ENCODE measurements at regions not wholly inside any gene's neighbourhood (a gene's known extent, or its start where the extent isn't known, plus 50 kb on each side); places are given as distances from the start of the nearest gene placed in this dataset.

- no peaks in the 10 kb centered on the region for H3K9me3 ChIP-seq (ENCODE audit: control insufficient read depth, insufficient read depth, low read length)
- no peaks in the 10 kb centered on the region for H3K9me2 ChIP-seq (replicated peaks; ENCODE audit: control insufficient read depth, low read length)
- no peak overlapping the region for H3K4me3 ChIP-seq (ENCODE audit: low read length)
- no peaks in the 10 kb centered on the region for H3K4me1 ChIP-seq (ENCODE audit: control insufficient read depth, low read length)
- no peaks in the 10 kb centered on the region for H4K20me1 ChIP-seq (ENCODE audit: control insufficient read depth, insufficient read depth, low read depth, low read length)
- H3K4me2 ChIP-seq (ENCODE audit: low read length), result no peak overlapping the region
- H3K79me2 ChIP-seq (ENCODE audit: control insufficient read depth, low read length), result no peaks in the 10 kb centered on the region
- H3K27me3 ChIP-seq (ENCODE audit: control insufficient read depth, low read length), result no peaks in the 10 kb centered on the region
- TF ChIP-seq EZH2phosphoT487 (IDR thresholded peaks at IDR 0.05; ENCODE audit: borderline replicate concordance, low read length), result no peak
- TF ChIP-seq CTCF (IDR thresholded peaks at IDR 0.05; ENCODE audit: low read depth, low read length, poor library complexity, severe bottlenecking), result no peak
- H3F3A ChIP-seq (ENCODE audit: control insufficient read depth, insufficient read depth), result no peaks in the 10 kb centered on the region
- H3K27ac ChIP-seq (ENCODE audit: low read depth, low read length), result no peak overlapping the region
- H3K36me3 ChIP-seq (ENCODE audit: control insufficient read depth, low read length), result no peaks in the 10 kb centered on the region
Measured at GRCh38 chr2:107290041-107290440, 404.1 kb upstream of the ST6GAL2 start.

GRCh38 chr2:107303964-107304363 is 418.0 kb upstream of the ST6GAL2 start:
- H3K27ac ChIP-seq (ENCODE audit: low read depth, low read length), result no peak overlapping the region
- no peaks in the 10 kb centered on the region for H3K36me3 ChIP-seq (ENCODE audit: control insufficient read depth, low read length)
- H3K4me3 ChIP-seq (ENCODE audit: low read length), result no peak overlapping the region
- no peaks in the 10 kb centered on the region for H4K20me1 ChIP-seq (ENCODE audit: control insufficient read depth, insufficient read depth, low read depth, low read length)
- H3K9me3 ChIP-seq (ENCODE audit: control insufficient read depth, insufficient read depth, low read length), result no peaks in the 10 kb centered on the region
- H3F3A ChIP-seq (ENCODE audit: control insufficient read depth, insufficient read depth), result no peaks in the 10 kb centered on the region
- no peaks in the 10 kb centered on the region for H3K9me2 ChIP-seq (replicated peaks; ENCODE audit: control insufficient read depth, low read length)
- TF ChIP-seq EZH2phosphoT487 (IDR thresholded peaks at IDR 0.05; ENCODE audit: borderline replicate concordance, low read length), result no peak
- TF ChIP-seq CTCF (IDR thresholded peaks at IDR 0.05; ENCODE audit: low read depth, low read length, poor library complexity, severe bottlenecking), result no peak
- H3K79me2 ChIP-seq (ENCODE audit: control insufficient read depth, low read length), result no peaks in the 10 kb centered on the region
- no peaks in the 10 kb centered on the region for H3K27me3 ChIP-seq (ENCODE audit: control insufficient read depth, low read length)
- no peaks in the 10 kb centered on the region for H3K4me1 ChIP-seq (ENCODE audit: control insufficient read depth, low read length)
- no peak overlapping the region for H3K4me2 ChIP-seq (ENCODE audit: low read length)

GRCh38 chr2:107305966-107306365 is 420.0 kb upstream of the ST6GAL2 start:
- no peaks in the 10 kb centered on the region for H3K4me1 ChIP-seq (ENCODE audit: control insufficient read depth, low read length)
- H3K9me3 ChIP-seq (ENCODE audit: control insufficient read depth, insufficient read depth, low read length), result no peaks in the 10 kb centered on the region
- H3K4me3 ChIP-seq (ENCODE audit: low read length), result no peak overlapping the region
- no peaks in the 10 kb centered on the region for H3K9me2 ChIP-seq (replicated peaks; ENCODE audit: control insufficient read depth, low read length)
- H3K36me3 ChIP-seq (ENCODE audit: control insufficient read depth, low read length), result no peaks in the 10 kb centered on the region
- no peak overlapping the region for H3K27ac ChIP-seq (ENCODE audit: low read depth, low read length)
- H3K27me3 ChIP-seq (ENCODE audit: control insufficient read depth, low read length), result no peaks in the 10 kb centered on the region
- H3K4me2 ChIP-seq (ENCODE audit: low read length), result no peak overlapping the region
- no peaks in the 10 kb centered on the region for H3K79me2 ChIP-seq (ENCODE audit: control insufficient read depth, low read length)
- no peaks in the 10 kb centered on the region for H4K20me1 ChIP-seq (ENCODE audit: control insufficient read depth, insufficient read depth, low read depth, low read length)
- no peaks in the 10 kb centered on the region for H3F3A ChIP-seq (ENCODE audit: control insufficient read depth, insufficient read depth)
- TF ChIP-seq EZH2phosphoT487 (IDR thresholded peaks at IDR 0.05; ENCODE audit: borderline replicate concordance, low read length) (no peak), CTCF (IDR thresholded peaks at IDR 0.05; ENCODE audit: low read depth, low read length, poor library complexity, severe bottlenecking) (no peak)

- no peak overlapping the region for H3K4me2 ChIP-seq (ENCODE audit: low read length)
- H3K4me1 ChIP-seq (ENCODE audit: control insufficient read depth, low read length), result no peaks in the 10 kb centered on the region
- TF ChIP-seq EZH2phosphoT487 (IDR thresholded peaks at IDR 0.05; ENCODE audit: borderline replicate concordance, low read length), result no peak
- no peak for TF ChIP-seq CTCF (IDR thresholded peaks at IDR 0.05; ENCODE audit: low read depth, low read length, poor library complexity, severe bottlenecking)
- H3K9me3 ChIP-seq (ENCODE audit: control insufficient read depth, insufficient read depth, low read length), result no peaks in the 10 kb centered on the region
- H3K9me2 ChIP-seq (replicated peaks; ENCODE audit: control insufficient read depth, low read length), result no peaks in the 10 kb centered on the region
- H4K20me1 ChIP-seq (ENCODE audit: control insufficient read depth, insufficient read depth, low read depth, low read length), result no peaks in the 10 kb centered on the region
- no peak overlapping the region for H3K27ac ChIP-seq (ENCODE audit: low read depth, low read length)
- H3K27me3 ChIP-seq (ENCODE audit: control insufficient read depth, low read length), result no peaks in the 10 kb centered on the region
- H3K79me2 ChIP-seq (ENCODE audit: control insufficient read depth, low read length), result no peaks in the 10 kb centered on the region
- no peaks in the 10 kb centered on the region for H3K36me3 ChIP-seq (ENCODE audit: control insufficient read depth, low read length)
- no peaks in the 10 kb centered on the region for H3F3A ChIP-seq (ENCODE audit: control insufficient read depth, insufficient read depth)
- H3K4me3 ChIP-seq (ENCODE audit: low read length), result no peak overlapping the region
Measured at GRCh38 chr2:107306881-107307280, 420.9 kb upstream of the ST6GAL2 start.
